Erythroblast (primary cell): ENCODE measurements at regions not wholly inside any gene's neighbourhood (a gene's known extent, or its start where the extent isn't known, plus 50 kb on each side); places are given as distances from the start of the nearest gene placed in this dataset.

Source experiments
- DNase-seq, 2 experiments: peaks; one replicate each; lab custom pipeline; 2025; lab: John Stamatoyannopoulos, UW
- GATA1 ChIP-seq: IDR thresholded peaks from 2 replicates; pipeline ENCODE4 v1.6.1; 2011; ENCODE audit warnings: low read depth, mild to moderate bottlenecking, control low read depth, low read length, moderate library complexity
- POLR2A ChIP-seq: IDR thresholded peaks from 2 replicates; pipeline ENCODE4 v1.6.1; 2011; ENCODE audit warnings: mild to moderate bottlenecking, low read length

DNA sequence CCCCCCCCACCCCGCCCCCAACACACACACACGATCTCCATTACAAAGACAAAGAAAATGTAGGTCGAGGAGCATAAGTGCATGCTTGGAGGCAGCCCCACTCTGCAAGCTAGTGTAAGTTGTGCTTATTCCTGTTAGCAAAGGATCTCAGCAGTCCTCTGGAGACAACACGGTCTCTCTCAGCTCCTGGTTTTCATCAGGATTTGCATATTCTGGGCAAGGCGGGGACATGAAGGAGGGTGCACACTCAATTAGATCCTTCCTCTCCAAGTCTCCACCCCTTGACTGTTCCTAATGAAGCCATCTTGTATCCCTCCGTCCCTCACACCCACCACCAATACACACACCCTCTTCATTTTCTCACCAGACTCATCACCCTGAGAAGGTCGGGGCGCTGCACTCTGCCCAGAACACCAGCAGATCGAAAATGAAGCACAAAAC, 63.8 kb downstream of the MRPL46 start:
- DNase-seq = no peak
- no peak for TF ChIP-seq POLR2A
- TF ChIP-seq GATA1 = no peak

DNA sequence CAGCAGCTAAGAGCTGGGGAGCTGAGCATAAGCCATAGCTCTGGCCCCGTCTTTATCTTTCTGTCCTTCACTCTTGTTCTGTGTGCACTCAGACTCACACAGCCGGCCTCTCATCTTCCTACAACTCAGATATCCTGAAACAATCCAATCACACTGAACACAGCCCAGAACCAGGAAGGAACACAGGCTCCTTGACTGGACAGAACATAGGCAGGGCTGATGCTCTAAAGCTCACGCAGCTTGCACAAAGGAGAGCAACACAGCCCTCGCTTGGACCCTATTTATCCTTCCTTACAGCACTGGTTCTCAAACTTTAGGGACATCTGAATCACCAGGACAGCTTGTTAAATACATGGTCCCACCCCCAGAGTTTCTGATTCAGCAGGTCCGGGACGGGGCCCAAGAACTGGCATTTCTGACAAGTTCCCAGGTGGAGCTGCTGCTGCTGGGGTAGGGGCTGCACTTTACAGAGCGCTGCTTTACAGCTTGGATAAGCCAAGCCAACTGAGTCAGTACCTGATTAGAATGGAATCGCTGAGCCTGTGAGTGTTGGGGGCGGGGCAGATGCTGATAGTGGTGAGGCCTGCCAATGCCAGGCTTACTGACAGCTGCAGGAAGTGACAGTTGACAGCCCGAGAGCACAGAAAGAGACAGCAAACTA, 65.1 kb downstream of the MRPL46 start:
- TF ChIP-seq GATA1 (no peak), POLR2A (no peak)
- no peak for DNase-seq

DNA sequence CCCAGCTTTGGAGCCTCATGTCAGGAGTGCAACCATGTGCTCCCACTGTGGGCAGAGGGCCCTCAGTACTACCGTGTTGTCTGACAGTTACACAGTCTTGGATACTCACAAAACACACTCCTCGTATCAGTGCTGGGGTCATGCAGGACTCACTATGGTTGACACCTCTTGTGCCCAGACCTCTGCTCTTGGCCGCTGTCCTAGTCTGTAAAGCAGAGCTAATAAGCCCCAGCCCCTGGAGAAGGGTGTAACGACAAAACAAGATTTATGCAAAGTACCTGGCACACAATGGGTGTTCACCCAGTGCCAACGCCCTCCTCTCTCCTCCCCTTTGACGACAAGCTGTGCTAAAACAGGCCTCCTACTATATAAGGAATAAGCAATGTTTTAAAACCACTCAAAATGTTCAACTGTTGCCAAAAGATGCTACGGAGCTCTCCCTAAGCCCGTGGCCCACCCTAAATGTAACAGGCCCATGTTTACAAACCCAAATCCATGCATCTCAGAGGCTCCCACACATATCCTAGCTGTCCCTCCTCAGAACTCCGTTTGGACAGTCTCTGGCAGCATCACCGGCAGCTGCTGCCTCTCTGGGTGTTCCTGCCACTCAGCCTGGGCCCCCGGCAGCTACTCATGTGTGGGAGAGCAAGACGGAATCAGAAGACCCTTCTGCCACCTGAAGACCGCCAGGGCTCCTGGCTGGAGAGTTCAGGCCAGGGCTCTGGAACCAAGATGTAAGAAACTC, 65.8 kb downstream of the MRPL46 start:
- TF ChIP-seq POLR2A (no peak), GATA1 (no peak)
- DNase-seq = no peak

DNA sequence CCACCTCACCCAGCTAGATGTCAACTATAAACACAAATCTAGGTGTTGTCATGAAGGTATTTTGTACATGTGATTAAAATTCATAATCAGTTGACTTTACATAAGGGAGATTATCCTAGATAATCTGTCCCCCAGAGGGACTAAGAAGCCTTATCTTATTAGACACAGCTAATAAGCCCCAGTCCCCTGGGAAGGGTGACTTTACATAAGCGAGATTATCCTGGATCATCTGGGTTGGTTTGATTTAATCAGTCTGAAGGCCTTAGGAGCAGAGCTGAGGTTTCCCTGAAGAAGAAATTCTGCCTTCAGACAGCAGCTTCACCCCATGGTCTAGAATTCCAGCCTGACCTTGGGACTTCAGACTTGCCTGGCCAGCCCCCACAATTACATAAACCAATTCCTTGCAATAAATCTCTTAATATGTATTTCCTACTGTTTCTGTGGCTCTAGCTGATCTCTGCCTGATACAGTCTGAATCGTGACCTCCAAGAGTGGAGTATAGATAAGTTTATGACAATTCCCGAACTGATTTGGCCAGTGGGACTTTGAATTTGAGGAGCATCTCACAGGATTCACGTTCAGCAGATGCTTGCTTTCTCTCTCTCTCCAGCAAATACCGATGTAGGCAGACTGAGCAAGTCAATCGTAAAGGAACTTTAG, 66.5 kb downstream of the MRPL46 start:
- DNase-seq = no peak
- no peak for TF ChIP-seq GATA1
- TF ChIP-seq POLR2A = no peak

DNA sequence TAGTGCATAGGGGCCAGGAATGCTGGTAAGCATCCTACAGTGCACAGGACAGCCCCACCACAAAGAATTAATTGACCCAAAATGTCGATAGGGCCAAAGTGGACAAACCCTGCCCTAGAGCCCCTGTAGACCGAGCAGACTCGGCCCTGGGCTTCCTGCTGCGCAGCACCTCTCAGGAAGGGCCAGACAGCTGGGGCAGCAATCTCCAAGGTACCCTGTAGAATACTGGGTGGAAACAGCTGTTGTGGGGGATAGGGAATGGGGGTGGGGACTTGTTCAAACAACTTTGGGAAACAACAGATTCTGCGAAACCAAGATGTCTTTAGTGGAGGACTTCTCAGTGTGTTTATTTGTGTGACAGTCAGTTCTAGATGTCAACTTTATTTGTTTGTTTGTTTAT, 67.1 kb downstream of the MRPL46 start:
- DNase-seq = no peak
- no peak for TF ChIP-seq POLR2A
- TF ChIP-seq GATA1 = no peak

DNA sequence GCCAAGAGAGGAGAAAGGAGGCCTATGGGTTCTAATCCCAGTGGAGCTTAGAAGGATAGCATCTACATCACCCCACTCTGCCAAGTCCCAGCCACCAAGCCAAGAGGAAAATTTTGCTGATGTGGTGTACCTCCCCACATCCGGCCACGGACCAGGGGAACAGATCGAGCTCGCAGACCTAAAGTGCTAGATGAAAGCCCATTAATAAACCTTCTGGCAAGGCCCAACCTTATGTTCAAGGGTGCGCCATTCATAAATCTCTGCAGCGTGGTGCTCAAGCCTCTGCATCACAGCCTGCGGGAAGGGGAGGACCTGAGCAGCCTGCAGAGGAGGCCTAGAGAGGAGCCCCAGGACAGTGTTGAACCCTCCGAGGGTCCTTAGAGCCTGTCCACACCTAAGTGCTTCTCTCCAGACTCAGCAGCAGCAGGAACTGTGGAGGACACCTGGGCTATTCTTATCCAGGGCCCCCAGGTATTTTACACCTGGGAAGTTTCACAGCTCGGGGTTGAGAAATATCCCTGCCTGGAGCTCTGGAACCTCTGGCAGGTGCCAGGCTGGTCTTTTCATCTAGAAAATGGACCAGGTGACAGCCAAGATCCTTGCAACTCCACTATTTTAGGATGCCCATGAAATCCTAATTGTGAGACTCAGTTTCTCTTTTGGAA, 68.0 kb downstream of the MRPL46 start:
- no peak for TF ChIP-seq POLR2A
- TF ChIP-seq GATA1 = no peak
- DNase-seq = no peak

DNA sequence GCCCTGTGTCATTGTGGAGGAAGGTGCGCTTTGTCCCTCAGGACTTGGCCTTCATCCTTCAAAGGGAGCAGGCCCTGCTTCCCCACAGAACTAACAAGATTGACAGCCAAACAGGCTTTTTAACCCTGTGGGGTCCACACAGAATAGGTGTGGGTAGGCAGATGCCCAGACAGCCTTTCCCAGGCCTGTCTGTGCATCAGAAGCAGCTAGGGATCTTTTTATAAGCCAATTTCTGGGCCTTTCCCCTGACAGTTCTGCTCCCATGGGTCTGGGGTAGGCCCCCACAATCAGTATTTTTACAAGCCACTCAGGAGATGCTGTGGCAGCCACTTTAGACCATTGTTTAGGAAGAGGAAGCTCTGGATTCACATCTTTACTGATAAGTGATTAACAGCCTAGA, 69.2 kb downstream of the MRPL46 start:
- DNase-seq = no peak
- TF ChIP-seq GATA1 = no peak
- TF ChIP-seq POLR2A = no peak

DNA sequence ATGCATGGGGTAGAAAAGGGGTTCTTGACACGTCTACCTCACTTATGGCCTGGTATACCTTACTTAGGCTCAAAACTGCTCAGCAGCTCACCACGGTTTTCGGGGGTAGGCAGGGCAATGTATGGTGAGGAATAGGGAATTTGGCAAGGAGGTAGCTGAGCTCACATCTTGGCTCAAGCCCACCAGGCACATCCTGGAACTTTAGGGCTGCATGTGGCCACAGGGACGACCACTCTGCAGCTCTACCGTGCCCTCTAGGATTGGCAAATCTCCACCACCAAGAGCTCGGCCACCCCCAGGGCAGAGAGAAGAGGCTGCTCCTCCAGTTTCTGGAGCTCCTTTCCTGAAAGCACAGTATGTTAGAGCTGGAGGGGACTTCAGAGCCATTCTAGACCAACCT, 69.7 kb downstream of the MRPL46 start:
- no peak for TF ChIP-seq POLR2A
- no peak for TF ChIP-seq GATA1
- DNase-seq = no peak

DNA sequence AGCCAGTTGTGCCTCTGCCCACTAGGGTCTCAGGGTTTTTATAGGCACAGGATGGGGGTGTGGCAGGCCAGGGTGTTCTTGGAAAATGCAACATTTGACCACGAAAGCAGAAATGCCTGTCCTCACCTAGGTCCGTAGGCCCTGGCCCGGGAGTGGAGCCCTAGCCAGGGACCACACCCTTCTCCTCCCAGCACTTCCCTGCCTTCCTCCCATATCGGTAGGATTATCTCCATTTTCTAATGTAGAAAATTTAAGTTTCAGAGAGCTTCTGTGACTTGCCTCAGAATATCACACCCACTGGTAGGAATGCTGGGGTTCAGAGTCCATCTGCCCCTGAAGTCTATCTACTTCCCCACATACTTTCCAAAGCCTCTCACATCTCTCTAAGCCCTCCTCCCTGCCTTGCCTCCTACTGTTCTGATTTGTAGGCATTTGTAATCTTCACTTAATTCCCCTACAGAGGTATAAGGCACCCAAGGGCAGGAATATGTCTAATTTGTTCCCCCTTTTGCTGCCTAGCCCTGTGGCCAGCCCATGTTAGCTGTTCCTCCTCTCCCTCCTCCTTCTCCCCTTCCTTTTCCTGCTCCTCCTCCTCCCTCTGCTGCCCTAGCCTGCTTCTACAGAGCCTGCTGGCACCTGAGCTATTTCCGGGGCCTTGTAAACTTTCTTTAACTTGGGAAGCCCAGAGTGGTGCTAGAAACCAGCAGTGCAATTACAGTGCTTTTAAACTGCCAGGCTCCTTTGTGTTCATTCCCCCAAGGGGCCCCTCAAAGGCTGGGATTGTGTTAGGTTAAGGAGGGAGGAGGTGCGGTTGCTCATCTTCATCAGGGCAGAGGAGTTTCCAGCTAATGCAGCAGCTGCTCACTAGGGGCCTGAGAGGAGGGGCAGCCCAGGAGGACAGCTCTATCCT, 71.1 kb downstream of the MRPL46 start:
- no peak for TF ChIP-seq GATA1
- TF ChIP-seq POLR2A = no peak
- DNase-seq = no peak

DNA sequence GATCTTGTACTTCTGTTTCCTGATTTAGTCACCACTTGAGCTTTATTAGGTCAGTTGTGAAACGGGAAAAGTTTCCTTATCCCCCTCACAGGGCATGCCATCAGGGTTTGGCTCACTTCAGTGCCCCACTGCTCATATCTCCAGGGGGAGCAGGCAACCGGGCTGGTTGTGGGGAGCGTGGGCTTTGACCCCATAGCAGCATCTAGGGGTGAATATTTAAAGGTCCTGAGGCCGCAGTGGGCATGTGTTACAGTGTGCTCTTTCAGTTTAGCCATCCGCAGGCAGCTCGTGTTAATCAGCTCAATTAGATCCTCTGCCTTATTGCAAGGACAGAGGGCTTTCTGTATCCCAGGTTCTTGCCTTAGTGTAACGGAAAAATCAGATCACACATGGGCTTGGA, 71.9 kb downstream of the MRPL46 start:
- TF ChIP-seq GATA1 (no peak), POLR2A (no peak)
- no peak for DNase-seq

DNA sequence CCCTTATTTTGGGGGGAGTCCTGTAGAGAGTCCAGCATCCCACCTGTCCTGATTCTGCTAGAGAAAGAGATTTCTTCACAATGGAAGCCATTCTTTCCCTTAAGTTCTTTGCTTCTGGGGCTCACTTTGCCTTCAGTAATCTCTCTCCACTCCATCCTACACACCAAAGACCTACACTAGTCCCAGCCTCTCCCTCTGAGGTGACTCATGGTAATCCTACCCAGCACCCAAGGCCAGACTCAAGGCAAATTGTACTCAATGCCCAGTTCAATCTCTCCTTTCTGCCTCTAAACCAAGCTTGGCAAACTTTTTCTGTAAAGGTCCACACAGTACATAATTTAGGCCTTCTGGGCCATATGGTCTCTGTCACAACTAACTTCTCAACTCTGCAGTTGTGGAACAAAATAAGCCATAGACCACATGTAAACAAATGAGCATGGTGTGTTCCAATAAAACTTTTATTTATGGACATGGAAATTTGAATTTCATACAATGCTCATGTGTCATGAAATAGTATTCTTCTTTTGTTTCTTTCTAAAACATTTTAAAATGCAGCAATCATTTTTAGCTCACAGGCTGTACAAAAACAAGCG, 72.5 kb downstream of the MRPL46 start:
- no peak for DNase-seq

DNA sequence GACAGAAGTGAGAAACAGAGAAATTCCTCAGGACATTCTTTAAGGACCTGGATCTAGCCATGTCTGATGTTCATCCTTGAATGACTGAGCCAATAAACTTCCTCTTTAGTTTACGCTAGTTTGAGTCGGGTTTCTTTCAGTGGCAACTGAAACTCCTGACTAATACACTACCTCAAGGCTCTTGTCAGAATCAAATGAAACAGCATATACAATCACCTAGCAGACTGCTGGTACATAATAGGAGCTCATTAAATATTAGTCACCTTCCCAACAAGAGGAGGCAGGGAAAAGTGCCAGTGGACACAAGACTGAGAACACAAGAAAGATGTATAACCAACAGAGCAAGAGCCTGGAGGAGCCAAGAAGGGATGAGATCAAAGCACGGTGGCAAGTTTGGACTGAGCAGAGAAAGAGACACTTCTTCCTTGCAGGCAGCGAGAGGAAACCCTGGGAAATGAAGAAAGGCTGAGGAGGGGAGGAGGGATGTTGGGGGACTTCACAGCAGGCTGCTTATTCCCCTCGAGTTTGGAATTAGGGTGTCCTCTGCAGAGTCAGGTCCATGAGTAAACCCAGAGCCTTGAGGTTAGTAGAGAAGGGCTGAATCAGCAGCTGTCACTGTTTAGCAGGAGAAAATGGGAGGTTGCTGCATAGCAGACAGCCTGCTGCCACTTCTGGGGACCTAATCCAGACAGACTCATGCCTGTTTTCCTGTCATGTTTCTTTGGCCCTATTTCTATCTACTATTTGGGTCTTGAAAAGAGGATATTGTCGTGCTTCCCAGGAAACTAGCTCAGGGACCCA, 73.3 kb downstream of the MRPL46 start:
- TF ChIP-seq POLR2A (no peak), GATA1 (no peak)

More for the DNA sequence above, 72.5 kb downstream of the MRPL46 start:
- TF ChIP-seq GATA1 (no peak), POLR2A (no peak)

DNA sequence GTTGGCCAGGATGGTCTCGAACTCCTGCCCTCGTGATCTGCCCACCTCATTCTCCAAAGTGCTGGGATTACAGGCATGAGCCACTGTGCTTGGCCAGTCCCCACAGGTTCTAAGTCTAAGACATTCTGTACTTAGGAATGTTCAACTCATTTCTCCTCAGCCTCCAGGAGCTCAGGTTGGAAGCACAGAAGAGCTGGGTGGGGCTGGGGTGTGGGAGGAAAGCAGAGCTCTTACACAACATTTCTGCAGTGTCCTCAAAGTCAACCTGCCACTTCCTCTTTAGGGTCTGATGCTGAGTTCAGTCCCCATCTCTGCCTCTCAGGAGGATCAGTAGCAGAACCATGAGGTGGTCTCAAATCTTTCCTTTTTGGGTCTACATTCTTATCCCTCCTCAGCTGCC, 75.5 kb downstream of the MRPL46 start:
- TF ChIP-seq POLR2A (no peak), GATA1 (no peak)
- DNase-seq = no peak

More for the DNA sequence above, 73.3 kb downstream of the MRPL46 start:
- no peak for DNase-seq
